Eye (tissue), 1 donor: ENCODE measurements at regions not wholly inside any gene's neighbourhood (a gene's known extent, or its start where the extent isn't known, plus 50 kb on each side); places are given as distances from the start of the nearest gene placed in this dataset.
A peak's percentile ranks its signal among the peaks of the same experiment; 100 is the strongest.
"Not testable (repeated sequence)": the region's sequence is repeated elsewhere in the genome, so short reads cannot be mapped to it uniquely, and the experiment has no call there.

Experiments used
- DNase-seq: peaks from one replicate; pipeline ENCODE4 v3.0.0-alpha.2; 2015

DNA sequence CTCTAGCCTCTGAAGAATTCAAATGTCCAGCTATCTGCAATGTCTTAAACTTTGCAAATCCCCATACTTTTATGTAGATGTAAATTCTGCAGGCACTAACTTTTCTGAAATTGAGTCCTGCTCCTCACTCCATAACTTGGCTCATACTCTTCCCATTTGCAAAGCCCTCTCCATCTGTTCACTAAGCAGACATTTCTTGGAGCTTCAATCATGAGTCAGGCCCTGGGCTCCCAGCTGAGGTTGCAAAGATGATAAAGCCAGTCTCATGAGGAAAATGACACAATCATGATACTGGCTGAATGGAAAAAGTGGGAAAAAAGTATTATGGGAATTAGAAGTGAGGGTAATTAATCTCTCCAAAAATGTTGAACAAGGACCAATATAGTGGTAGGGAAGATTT lies 507.6 kb downstream of the NR2F2 start:
- DNase-seq: no peak

DNA sequence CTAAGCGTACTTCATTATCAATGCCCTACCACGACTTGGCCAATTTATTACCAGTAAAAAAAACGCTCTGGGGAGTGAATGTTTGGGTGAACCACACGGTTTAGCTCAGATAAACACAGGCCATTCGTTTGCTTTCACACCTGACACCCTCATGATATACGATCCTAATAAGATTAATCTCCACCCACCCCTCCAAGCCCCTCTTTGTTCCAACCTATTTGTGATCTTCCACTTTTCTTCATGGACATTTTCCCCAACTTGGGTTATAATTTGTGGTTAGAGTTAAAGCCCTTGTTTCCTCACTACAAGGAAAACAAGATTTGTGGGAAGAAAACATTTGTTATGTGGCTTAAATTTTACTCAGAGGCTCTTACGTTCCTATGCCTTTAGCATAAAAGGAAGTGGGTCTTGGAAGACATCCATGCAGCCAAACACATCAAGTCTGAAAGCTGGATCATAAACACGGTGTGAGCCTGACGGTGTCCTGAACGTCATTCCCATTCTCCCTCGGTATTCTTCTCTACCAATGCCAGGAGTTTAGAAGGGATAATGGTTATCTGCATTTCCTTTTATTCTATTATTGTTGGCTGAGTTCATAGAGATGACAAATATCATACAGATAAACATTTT lies 518.9 kb downstream of the NR2F2 start:
- no peak for DNase-seq

DNA sequence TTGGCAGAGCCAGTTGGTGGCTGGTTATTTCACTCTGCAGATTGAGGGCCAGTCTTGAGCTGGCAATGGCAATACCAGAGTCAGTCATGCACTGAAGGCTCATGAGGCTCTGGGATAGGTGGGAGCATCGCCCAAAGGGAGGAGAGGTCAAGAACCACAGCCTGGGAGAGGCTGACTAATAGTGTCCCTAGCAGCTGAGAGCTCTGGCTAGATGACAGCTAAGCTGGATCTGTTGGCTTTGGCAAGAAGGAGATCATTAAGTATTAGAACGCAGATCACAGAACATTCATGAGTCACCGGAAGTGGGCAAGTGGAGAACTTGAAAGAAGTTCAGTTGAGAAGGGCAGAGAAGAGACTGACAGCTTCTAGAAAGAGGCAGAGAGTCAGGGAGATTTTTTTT lies 521.1 kb downstream of the NR2F2 start:
- no peak for DNase-seq

DNA sequence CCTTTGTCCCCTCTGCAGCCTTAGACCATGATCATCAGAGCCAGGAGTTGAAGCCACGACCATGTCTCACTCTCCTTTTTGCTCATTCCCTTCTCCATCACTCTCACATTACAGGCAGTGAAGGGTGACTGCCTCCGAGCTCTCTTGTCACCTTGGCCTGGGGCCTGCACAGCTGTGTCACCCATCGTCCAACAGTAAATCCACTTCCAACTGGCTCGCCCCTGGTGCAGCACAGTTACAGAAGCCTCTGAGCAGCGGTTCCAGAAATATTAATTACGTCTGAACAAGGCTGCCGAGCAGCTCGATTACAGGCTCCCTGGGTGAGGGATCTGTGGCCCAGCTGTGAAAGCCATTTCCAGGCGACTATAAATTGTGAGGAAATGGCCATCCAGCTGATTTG lies 528.2 kb downstream of the NR2F2 start:
- DNase-seq: no peak

DNA sequence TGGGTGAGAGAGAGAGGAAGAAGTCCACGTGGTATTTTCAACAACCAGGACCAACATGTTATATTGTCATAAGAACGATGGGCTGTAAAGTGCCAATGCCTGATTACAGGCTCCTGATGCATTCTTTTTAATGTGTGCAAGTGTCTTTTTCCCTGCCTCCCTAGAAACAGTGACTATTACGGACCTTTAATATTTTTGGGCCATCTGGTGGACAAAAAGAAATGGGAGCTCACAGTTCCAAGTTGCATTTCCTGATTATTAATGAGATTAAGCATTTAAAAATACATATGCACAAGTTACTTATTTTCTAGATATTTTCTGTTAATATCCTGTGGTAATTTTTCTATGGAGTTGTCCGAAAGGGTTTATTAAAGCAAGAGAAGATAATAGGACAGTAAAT lies 530.2 kb downstream of the NR2F2 start:
- DNase-seq: no peak

DNA sequence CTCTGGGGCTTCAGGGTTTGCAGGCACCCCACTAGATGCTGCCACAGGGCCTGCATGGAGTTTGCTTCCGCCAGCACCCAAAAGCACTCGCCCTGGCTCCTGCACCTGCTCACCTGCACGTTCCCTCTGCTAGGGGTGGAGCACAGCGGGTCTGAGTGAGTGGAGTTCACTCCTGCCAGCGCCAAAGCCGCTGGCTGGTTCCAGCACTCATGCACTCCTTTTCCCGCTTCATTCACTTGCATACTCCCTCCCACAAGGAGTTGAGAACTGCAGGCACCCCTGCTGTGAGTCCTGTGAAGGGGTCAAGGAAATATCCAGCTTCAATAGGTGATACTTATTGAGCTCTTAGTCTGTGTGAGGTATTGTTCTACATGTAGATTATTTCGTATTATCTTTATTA lies 537.5 kb downstream of the NR2F2 start:
- DNase-seq: no peak

DNA sequence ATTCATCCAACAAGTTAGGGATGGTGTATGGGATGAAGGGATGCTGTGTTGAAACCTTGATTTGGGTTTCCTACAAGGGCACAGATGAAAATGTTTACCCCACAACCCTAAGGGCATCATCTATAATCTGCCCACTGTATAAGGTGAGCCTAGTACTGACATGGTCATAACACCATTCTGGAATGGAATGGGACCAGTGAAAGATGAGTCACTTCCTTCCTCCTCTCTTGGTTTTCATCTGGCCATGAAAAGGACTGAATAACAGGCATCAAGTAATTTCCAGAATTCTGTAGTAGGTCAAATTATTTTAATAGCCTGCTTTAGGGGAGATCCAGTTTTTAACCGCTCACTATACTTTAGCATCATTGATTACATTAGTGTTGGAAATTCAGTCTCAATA lies 538.6 kb downstream of the NR2F2 start:
- no peak for DNase-seq

DNA sequence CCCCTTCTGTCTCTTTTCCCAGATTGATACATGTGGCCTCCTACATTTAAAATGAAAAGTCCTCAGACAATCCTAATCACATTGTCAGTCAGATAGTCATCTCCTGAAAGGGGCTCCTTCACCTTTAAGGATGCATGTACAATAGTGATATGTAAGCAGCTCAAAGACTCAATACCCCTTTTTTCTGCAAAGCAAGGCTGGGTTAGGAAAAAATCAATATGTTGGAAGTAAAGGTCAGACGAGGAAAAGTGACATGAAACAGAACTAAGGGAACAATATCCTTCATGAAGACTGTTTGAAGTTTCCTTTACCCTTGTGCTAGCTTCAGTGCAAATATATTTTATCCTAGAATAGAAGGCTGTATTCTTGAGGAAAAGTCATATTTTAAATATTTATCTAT lies 539.3 kb downstream of the NR2F2 start:
- DNase-seq: no peak

DNA sequence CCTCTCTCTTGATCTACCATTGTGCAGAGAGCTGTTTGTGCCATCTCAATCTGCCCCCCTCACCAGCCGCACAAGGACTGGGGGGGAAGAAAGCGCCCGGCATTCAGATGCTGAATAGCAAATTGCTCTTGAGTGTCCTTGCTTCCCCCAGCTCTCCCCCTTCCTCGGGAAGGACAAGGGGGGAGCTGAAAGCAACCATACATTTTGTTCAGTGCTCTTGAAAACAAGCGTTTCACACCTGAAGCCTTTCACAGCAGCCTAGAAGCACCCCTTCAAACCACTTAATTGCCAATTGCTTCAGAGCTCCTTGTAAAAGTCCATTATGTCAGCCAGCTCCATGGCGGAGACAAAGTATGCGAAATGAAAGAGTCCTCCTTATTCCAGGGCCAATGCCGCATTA lies 540.1 kb downstream of the NR2F2 start:
- DNase-seq: no peak

DNA sequence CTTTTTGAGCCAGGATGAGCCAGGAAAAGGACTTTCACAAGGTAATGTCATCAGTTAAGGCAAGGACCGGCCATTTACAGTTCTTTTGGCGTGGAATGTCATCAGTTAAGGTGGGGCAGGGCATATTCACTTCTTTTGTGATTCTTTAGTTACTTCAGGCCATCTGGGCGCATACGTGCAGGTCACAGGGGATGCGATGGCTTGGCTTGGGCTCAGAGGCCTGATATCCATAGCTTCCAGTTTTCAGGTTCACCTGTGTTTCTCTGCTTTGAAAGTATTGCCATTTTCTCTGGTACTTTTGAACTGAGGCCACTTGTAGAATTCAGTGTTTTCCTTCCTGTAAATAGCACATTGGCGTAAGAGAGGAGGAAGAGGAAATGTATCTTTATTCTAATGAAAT lies 546.9 kb downstream of the NR2F2 start:
- DNase-seq: not testable (repeated sequence)

DNA sequence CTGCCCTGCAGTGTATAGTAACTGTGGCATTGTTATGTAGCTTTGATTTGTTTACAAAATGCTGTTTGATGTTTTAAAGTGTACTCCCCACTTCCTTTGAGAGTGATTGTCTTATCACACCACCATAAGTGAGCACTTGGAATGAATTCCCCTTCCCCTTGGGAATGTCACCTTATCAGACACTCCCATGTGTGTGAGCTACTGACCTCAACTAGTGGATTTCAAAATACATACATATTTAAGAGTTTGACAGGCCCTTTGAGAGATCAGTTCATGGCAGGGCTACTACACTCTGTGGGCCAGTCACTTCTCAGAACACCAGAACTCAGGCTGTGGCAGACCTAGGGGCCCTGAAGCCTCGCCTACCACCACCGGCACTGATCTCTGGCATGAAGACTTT lies 547.6 kb downstream of the NR2F2 start:
- DNase-seq: no peak

DNA sequence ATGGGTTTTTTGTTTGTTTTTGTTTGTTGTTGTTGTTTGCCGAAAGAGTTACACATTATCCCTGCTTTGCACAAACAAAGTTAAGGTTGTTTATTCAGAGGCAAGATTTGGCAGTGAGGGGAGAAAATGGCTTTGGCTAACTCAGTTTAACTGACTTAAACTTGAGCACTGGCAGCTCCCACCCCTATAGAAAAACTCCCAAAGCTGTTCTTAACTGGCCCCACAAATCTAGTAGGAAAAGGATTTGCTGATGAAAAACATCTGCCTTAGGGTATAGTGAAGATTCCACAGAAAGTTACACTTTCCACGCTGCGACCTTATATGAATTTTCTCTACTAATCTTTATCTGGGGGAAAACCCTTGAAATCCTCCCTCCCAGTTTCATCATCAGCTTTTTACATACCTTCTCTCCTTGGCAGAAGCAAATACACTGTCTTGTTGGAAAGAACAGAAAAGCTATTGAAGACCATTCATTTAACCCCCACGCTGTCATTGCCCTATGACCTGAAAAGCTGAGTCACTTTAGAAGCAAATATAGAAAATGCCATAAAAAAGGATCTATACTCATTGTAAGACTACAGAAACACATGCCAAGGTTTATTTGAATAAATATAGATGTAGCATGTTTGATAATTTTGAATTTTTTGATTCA lies 551.7 kb downstream of the NR2F2 start:
- no peak for DNase-seq

DNA sequence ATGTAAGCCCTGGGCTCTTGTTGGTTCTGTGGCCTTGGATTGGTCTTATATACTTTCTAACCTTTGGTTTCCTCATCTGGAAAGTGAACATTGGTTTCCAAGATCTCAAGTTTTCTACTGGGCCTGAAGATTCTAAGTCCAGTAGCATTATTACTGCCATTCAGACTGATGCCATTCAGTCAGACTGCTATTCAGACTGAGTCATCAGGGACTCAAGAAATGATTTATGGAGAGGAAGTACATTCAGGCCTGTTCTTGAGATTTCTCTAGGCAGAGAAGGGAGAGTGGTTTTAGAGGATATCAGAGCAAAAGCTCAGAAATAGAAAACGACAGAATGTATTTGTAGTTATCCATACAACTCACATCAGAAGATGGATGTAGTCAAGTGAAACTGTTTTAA lies 557.2 kb downstream of the NR2F2 start:
- DNase-seq: no peak

DNA sequence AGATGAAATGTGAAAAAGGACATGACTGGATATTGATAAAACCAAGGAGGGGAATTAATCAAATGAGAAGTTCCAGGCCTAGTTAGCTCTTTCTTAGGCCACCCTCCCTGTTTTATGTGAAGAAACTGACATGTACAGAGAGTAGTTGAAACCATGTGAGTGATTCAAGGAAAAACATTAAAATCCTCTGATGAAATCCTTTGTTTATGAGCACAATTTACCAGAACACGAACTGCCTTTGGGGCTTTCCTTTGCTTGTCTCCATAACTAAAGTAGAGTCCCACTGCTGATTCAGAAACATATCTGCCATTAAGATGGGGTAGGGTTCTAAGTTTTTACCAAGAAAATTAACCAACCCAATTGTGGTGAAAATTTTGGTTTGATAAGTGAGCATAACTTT lies 558.3 kb downstream of the NR2F2 start:
- DNase-seq: no peak

DNA sequence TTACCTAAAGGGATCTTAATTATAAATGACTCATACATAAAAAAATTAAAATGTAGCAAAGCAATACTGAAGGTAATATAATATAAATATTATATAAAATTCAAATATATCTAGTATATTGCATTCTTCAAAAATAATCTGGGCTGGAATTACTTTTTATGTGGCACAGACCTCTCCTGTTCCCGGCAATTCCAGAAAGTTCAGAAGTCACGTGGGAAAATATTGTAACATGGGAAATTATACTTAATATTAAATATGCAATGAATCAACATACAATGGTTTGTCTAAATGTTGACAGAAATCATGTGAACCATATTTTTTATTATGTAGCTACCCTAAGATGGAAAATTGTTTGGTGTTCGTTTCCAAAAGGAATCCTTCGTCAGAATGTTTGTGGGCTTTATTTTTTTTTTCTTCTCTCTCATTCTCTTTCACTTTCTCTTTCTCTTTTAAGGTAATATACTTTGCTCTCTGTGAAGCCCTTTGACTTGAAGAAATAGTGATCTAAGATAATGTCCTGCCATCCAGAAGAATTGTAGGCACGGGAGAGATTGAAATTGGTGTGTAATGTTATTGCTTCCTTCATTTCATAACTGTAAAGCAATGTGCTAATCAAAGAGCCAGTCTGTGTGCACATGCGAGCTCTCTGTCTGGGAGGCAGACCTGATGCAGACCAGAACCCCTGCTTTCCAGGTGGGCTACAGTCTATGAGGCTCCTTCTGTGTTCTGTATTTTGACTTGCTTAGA lies 559.4 kb downstream of the NR2F2 start:
- DNase-seq: peak; percentile 3

DNA sequence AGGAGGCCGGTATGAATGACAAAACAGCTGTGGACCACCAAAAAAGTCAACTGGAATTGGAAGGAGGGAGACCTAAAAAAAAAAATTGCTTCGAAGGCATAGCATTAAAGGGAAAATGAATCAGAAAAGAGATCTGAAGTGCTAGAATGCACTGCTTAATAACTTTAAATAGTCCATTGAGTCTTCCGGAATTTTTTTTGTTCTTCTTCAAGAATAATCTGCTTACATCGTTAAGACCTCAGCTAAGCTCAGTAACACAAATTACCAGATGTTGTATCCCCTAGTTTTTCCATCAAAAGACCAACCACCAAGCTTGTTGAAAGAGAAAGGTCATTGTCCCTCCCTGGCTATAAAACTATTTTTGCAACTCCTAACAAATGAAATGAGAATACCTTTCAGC lies 560.5 kb downstream of the NR2F2 start:
- peak; percentile 21 for DNase-seq

DNA sequence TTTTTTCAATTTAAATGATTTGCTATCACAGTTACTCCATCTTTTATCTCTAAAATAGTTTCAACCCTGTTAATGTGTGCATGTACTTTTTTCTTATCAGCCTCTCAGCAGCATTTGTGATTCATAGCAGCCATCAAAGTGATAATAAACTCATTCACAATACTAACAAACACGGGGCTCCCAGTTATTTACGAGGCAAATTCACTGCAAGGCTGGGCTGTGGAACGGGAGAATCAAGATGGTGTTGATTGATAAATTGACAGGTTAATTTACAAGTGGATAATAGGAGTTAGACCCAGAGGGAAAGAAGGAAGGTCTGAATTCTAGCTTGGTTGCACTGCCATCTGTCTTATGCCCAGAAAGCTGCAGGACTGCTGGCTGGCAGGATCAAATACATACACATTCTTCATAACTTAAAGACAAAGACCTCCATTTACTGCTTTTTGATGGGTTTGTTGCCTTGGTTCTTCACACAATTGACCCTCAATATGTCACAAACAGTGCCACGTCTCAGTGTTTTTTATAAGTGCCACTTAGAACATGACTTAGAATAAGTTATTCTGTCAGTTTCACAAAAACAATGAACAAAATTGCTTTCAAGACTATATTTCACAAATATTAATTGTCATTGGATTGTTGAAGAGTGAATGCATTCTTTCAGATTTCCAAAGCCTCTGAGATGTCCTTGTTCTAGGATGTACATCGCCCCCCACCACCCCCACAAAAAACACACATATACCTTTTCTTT lies 562.8 kb downstream of the NR2F2 start:
- peak; percentile 76 for DNase-seq

DNA sequence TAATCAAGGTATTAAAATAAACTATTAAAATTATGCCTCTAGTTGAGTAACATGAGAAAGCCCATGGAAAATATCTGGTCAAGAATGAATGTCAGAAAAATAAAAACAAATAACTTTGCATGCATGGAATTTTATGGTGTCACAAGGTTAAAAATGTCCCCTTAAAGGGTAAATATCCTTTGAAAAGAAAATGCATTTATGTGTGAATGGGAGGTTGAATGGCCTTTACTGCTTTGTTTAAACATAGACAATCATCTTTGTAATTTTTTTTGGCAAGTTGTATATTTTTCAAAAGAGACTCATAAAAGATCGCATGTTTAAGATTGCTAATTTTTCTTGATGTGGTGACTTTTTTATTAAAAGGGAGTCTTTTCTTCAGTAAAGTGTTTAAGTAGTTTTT lies 564.2 kb downstream of the NR2F2 start:
- DNase-seq: no peak

DNA sequence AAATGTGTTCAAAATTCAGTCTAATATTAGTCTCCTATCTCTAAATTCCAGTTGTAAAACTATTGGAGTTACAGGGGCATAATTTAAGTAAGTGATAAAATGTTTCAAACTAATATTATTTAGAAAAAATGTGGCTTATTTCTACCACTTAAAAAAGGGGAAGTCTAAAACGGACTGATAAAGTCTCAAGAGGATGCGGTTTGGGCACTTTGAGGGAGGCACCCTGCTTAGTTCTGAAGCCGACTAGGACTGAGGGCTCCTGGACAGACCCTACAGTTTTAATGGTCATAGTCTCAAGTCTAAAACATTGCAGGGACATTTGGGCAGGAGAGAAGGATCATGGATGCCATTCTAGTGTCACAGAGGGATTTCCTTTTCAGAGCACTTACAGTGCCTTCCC lies 566.3 kb downstream of the NR2F2 start:
- DNase-seq: no peak

DNA sequence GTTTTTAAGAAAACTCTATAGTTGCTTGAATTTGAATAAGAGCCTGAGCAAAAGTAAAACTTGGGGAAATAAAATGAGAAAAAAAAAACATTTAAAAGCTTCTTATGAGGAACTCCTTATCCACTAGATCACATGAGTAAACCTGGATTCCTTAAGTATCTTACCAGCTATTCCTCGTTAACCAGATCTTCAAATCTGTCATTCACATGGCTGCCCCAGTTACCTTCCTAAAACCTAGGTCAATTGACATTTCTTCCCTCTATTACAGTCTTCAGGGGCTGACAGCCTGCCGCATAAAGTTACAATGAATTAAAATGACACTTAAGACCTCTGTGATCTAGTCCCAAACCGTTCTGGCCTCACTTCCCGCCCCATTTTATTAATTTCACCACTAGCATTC lies 583.6 kb downstream of the NR2F2 start:
- peak; percentile 95 for DNase-seq

DNA sequence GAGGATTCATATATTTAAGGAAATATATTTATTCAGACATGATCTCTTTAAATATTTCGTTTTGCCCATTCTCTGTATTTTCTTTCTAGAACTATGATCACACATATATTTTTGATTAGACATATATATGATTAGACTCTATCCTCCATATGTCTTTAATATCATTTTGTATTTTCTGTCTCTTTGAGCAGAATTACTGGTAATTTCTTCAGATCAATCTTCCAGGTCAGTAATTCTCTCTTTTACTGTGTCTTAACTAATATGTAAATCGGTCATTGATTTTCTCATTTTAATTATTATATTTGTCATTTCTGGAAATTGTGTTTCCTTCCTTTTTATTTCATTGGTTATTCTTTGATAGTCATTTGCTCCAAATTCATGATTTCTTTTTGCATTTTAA lies 586.2 kb downstream of the NR2F2 start:
- no peak for DNase-seq

DNA sequence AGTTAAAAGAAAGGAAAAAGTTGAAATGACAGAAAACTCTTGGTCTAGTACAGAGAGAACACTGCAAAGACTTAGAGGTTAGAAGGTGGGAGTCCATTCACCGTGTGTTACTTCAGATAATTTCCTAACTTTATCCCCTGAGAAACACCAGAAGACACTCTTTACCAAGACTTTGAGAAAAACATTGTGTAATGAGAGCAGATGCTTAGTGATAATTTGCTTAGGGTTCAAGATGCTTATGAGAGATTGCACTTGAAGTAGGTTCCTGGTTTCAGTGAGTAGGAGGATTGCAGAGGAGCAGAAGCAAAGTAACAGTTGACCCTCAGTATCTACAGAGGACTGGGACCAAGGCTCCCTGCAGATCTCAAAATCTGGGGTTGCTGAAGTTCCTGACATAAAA lies 594.1 kb downstream of the NR2F2 start:
- no peak for DNase-seq
